ENCODE measurements at regions not wholly inside any gene's neighbourhood (a gene's known extent, or its start where the extent isn't known, plus 50 kb on each side); places are given as distances from the start of the nearest gene placed in this dataset.

DNA sequence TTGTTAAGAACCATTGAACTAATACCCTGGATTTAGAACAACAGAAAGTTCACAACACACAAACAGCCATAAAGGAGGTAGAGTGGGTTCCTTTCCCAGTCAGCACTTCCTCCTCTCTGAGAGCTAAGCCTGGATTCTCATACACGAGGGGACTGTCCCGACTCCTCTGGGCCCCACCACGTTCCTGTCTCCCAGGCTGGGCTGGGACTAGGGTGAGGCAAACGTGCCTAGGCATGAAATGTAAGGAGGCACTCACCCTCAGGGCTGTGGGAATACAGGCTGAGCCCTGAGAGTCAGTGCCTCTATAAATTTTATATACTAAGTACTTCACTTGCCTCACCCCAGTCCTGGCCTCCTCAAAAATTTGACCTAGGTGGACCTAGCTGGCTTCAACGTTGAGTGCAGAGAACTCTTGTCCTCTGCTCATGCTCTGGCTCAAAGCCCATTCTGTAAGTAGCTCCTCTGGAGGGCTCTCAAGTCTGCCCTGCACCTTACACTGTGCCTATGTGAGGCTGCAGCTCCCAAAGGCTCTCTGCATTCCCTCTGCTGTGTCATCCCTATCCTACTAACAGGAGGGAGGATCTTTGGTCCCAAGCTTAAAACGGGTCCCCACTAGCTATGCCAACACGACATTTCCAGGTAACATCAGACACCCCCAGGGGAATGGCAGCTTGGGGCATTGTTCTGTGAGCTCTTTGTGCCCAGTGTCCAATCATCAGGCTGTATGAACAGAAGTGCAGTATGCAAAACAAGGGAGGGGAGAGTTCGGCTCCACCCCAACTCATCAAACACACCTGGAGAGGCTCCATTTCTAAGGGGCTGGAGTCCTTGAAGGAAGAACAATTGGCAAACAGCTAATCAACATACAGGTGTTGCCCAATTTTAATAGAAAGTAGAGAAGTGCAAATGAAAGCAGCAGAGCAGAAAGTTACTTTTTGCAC is 233.2 kb downstream of the RPLP1 start:
- no peak for TF ChIP-seq TCF7L2 (IDR thresholded peaks at IDR 0.05; ENCODE audit: low read depth, low read length)
- TF ChIP-seq SIN3A (IDR thresholded peaks at IDR 0.05; ENCODE audit: borderline replicate concordance, insufficient read depth, low read depth, low read length) = no peak
- no peak for TF ChIP-seq REST (IDR thresholded peaks at IDR 0.05; ENCODE audit: insufficient read depth in 1 of 2, low read depth in 2 of 2, low read length in 1 of 2)
- TF ChIP-seq POLR2AphosphoS5 (IDR thresholded peaks at IDR 0.05; ENCODE audit: low read depth, low read length) = no peak
- no peak for TF ChIP-seq CTCF (IDR thresholded peaks at IDR 0.05)
- no TSS peak for BruUV-seq (replicated peaks)
- DNase-seq (ENCODE audit: low read depth, low spot score) (no peak), ATAC-seq (no peak)
- ChIA-PET POLR2A (no interaction called here), CTCF (no interaction called here)
- peaks cover 12% of the 10 kb centered on the region; the same call in 1 of the 2 replicates for H3K9me3 ChIP-seq (ENCODE audit: control insufficient read depth, insufficient read depth, low read depth, low read length)
- H3K36me3 ChIP-seq (ENCODE audit: control insufficient read depth, insufficient read depth, low read length) = no peaks in the 10 kb centered on the region
- in situ Hi-C loops (cut with HindIII; ENCODE audit: low pct_unique_long_range_greater_than_20kb, low sequenced_read_pairs) (no loop called here), intact Hi-C loops (cut with micrococcal nuclease; ENCODE audit: unreplicated experiment) (no loop called here)
- H3K4me1 ChIP-seq (ENCODE audit: control insufficient read depth, insufficient read depth, low read length) = no peaks in the 10 kb centered on the region
- H3K27ac ChIP-seq (ENCODE audit: low read length) = no peak overlapping the region
- H3K4me3 ChIP-seq (ENCODE audit: low read depth in 2 of 2, low read length in 2 of 2) = no peak overlapping the region
- H3K27me3 ChIP-seq (ENCODE audit: control insufficient read depth, insufficient read depth, low read length) = no peaks in the 10 kb centered on the region

GRCh38 chr15:69686626-69687025 is 234.0 kb downstream of the RPLP1 start:
- no peak overlapping the region for H3K27ac ChIP-seq (ENCODE audit: low read length)
- ATAC-seq (no peak), DNase-seq (ENCODE audit: low read depth, low spot score) (no peak)
- H3K36me3 ChIP-seq (ENCODE audit: control insufficient read depth, insufficient read depth, low read length) = no peaks in the 10 kb centered on the region
- BruUV-seq (replicated peaks) = no TSS peak
- H3K27me3 ChIP-seq (ENCODE audit: control insufficient read depth, insufficient read depth, low read length) = no peaks in the 10 kb centered on the region
- no peak overlapping the region for H3K4me3 ChIP-seq (ENCODE audit: low read depth in 2 of 2, low read length in 2 of 2)
- TF ChIP-seq SIN3A (IDR thresholded peaks at IDR 0.05; ENCODE audit: borderline replicate concordance, insufficient read depth, low read depth, low read length) = no peak
- TF ChIP-seq CTCF (IDR thresholded peaks at IDR 0.05) = no peak
- no peak for TF ChIP-seq TCF7L2 (IDR thresholded peaks at IDR 0.05; ENCODE audit: low read depth, low read length)
- no peak for TF ChIP-seq POLR2AphosphoS5 (IDR thresholded peaks at IDR 0.05; ENCODE audit: low read depth, low read length)
- peaks cover 12% of the 10 kb centered on the region; the same call in 1 of the 2 replicates for H3K9me3 ChIP-seq (ENCODE audit: control insufficient read depth, insufficient read depth, low read depth, low read length)
- ChIA-PET CTCF (no interaction called here), POLR2A (no interaction called here)
- intact Hi-C loops (cut with micrococcal nuclease; ENCODE audit: unreplicated experiment) = no loop called here
- in situ Hi-C loops (cut with HindIII; ENCODE audit: low pct_unique_long_range_greater_than_20kb, low sequenced_read_pairs) = no loop called here
- no peaks in the 10 kb centered on the region for H3K4me1 ChIP-seq (ENCODE audit: control insufficient read depth, insufficient read depth, low read length)
